SK-N-SH (cell line): ENCODE measurements at regions not wholly inside any gene's neighbourhood (a gene's known extent, or its start where the extent isn't known, plus 50 kb on each side); places are given as distances from the start of the nearest gene placed in this dataset.

Experiments
- CTCF ChIA-PET: fragments of 300-600, 350-600 bp; formaldehyde crosslinking; extraction: SDS; loops from one replicate; lab custom pipeline; 2021; lab: Yijun Ruan, JAX
- POLR2A ChIA-PET: fragments of 350-600 bp; sonication (Branson Sonifier 250); formaldehyde crosslinking; extraction: SDS; loops from one replicate; lab custom pipeline; 2020; ENCODE audit warnings: antibody characterized with exemption, inconsistent platforms; lab: Yijun Ruan, JAX
- DNase-seq: peaks from one replicate; pipeline ENCODE4 v3.0.0; 2012
- H2AFZ ChIP-seq: fragments of 200-600 bp; sonication (generic); 2 replicates; pipeline ENCODE4 v1.8.1; 2016; ENCODE audit warnings: antibody characterized with exemption, mild to moderate bottlenecking, low read depth
- H3F3A ChIP-seq: fragments of 200-600 bp; sonication (generic); replicated peaks from 2 replicates; pipeline ENCODE3; 2016; ENCODE audit warnings: antibody characterized with exemption, mild to moderate bottlenecking; ENCODE audit not compliant: insufficient read depth
- H3K27ac ChIP-seq, 2 experiments: fragments of 200-500 bp in 1 of 2; fragments of 200-600 bp in 1 of 2; sonication (Bioruptor generic) in 1 of 2; sonication (generic), shearing (Covaris generic) in 1 of 2; 2 replicates each; pipeline versions ENCODE4 v1.5.1 to v1.6.1; 2014 to 2016; ENCODE audit warnings: low read depth in 2 of 2, inconsistent platforms in 1 of 2, low read length in 1 of 2, mild to moderate bottlenecking in 1 of 2, mixed read lengths in 1 of 2
- H3K27me3 ChIP-seq: fragments of 200-600 bp; sonication (generic), shearing (Covaris generic); 2 replicates; pipeline ENCODE4 v1.6.1; 2016; ENCODE audit warnings: mixed run types; ENCODE audit not compliant: insufficient read depth
- H3K36me3 ChIP-seq, 2 experiments: fragments of 200-500 bp in 1 of 2; fragments of 200-600 bp in 1 of 2; sonication (Bioruptor generic) in 1 of 2; sonication (generic) in 1 of 2; replicated peaks in 1 of 2; 2 replicates each; pipeline versions ENCODE3 to v1.5.1; 2014 to 2016; ENCODE audit warnings: low read length in 1 of 2, mild to moderate bottlenecking in 1 of 2; ENCODE audit not compliant: insufficient read depth in 2 of 2, control insufficient read depth in 1 of 2
- H3K4me1 ChIP-seq, 2 experiments: fragments of 200-500 bp in 1 of 2; fragments of 200-600 bp in 1 of 2; sonication (Bioruptor generic) in 1 of 2; sonication (generic), shearing (Covaris generic) in 1 of 2; 2 replicates each; pipeline versions ENCODE4 v1.5.1 to v1.6.1; 2014 to 2016; ENCODE audit warnings: low read depth in 1 of 2, low read length in 1 of 2, mixed run types in 1 of 2; ENCODE audit not compliant: insufficient read depth in 2 of 2, control insufficient read depth in 1 of 2
- H3K4me2 ChIP-seq: fragments of 200-600 bp; sonication (generic), shearing (Covaris generic); 2 replicates; pipeline ENCODE4 v1.6.1; 2017; ENCODE audit warnings: mixed run types
- H3K4me3 ChIP-seq, 2 experiments: fragments of 200-500 bp in 1 of 2; fragments of 200-600 bp in 1 of 2; sonication (Bioruptor generic) in 1 of 2; sonication (generic), shearing (Covaris generic) in 1 of 2; 2 replicates each; pipeline versions ENCODE4 v1.5.1 to v1.8.1; 2014 to 2016; ENCODE audit warnings: low read depth in 2 of 2, inconsistent platforms in 1 of 2, low read length in 1 of 2, mild to moderate bottlenecking in 1 of 2, mixed read lengths in 1 of 2, moderate library complexity in 1 of 2
- H3K79me2 ChIP-seq: fragments of 200-600 bp; sonication (generic); 2 replicates; pipeline ENCODE4 v1.8.1; 2017; ENCODE audit warnings: mild to moderate bottlenecking; ENCODE audit not compliant: insufficient read depth
- H3K9ac ChIP-seq: fragments of 200-600 bp; sonication (generic); 2 replicates; pipeline ENCODE4 v1.6.1; 2017; ENCODE audit warnings: mixed run types
- H3K9me2 ChIP-seq: fragments of 200-600 bp; sonication (generic); 2 replicates; pipeline ENCODE4 v1.6.1; 2017; ENCODE audit warnings: mixed run types
- H3K9me3 ChIP-seq: fragments of 200-600 bp; sonication (generic); 2 replicates; pipeline ENCODE4 v1.6.1; 2017; ENCODE audit warnings: mixed run types, mild to moderate bottlenecking, moderate library complexity
- H4K20me1 ChIP-seq: fragments of 200-600 bp; sonication (generic); 2 replicates; pipeline ENCODE4 v1.6.1; 2017; ENCODE audit warnings: mild to moderate bottlenecking, mixed run types; ENCODE audit not compliant: insufficient read depth
- CHD2 ChIP-seq: fragments of 150-350 bp; IDR thresholded peaks from 2 replicates; pipeline ENCODE4 v1.6.1; 2018; ENCODE audit warnings: low read length; ENCODE audit not compliant: partially characterized antibody
- CTCF ChIP-seq: fragments of 200-600 bp; sonication (generic); IDR thresholded peaks from 2 replicates; pipeline ENCODE4 v1.6.1; 2017; ENCODE audit warnings: antibody characterized with exemption, mild to moderate bottlenecking, moderate library complexity
- ELF1 ChIP-seq: IDR thresholded peaks from 2 replicates; pipeline ENCODE4 v1.4.0; 2012
- EP300 ChIP-seq, 2 experiments: IDR thresholded peaks; 2 replicates each; pipeline versions ENCODE4 v1.4.0 to v1.6.1; 2012; ENCODE audit warnings: borderline replicate concordance in 1 of 2, low read depth in 1 of 2, low read length in 1 of 2
- FOSL2 ChIP-seq: IDR thresholded peaks from 2 replicates; pipeline ENCODE4 v1.4.0; 2012; ENCODE audit warnings: low read depth, mild to moderate bottlenecking, moderate library complexity, borderline replicate concordance
- FOXJ3 ChIP-seq: sonication (generic); formaldehyde crosslinking; IDR thresholded peaks from 2 replicates; pipeline ENCODE4 v1.5.1; 2020; ENCODE audit warnings: mild to moderate bottlenecking, missing genetic modification reagents
- GABPA ChIP-seq: IDR thresholded peaks from 2 replicates; pipeline ENCODE4 v1.4.0; 2012; ENCODE audit warnings: low read depth, mild to moderate bottlenecking
- GATA2 ChIP-seq: sonication (generic); formaldehyde crosslinking; IDR thresholded peaks from 2 replicates; pipeline ENCODE4 v1.5.0; 2020; ENCODE audit warnings: mild to moderate bottlenecking, missing genetic modification reagents
- MEF2A ChIP-seq: IDR thresholded peaks from 2 replicates; pipeline ENCODE4 v1.4.0; 2012; ENCODE audit warnings: low read depth, borderline replicate concordance
- MXI1 ChIP-seq: IDR thresholded peaks from 2 replicates; pipeline ENCODE4 v1.6.1; 2012; ENCODE audit warnings: mild to moderate bottlenecking, low read depth, low read length, improper control_type of control experiment
- NRF1 ChIP-seq: IDR thresholded peaks from 2 replicates; pipeline ENCODE4 v1.6.1; 2012; ENCODE audit warnings: low read depth, mild to moderate bottlenecking, low read length
- POLR2AphosphoS5 ChIP-seq: IDR thresholded peaks from 2 replicates; pipeline ENCODE4 v1.6.1; 2012; ENCODE audit warnings: low read depth, low read length
- RAD21 ChIP-seq: IDR thresholded peaks from 2 replicates; pipeline ENCODE4 v1.6.1; 2012; ENCODE audit warnings: mild to moderate bottlenecking, low read length
- RCOR1 ChIP-seq: fragments of 150-350 bp; IDR thresholded peaks from 2 replicates; pipeline ENCODE4 v1.6.1; 2017; ENCODE audit warnings: antibody characterized with exemption, low read length
- RFX5 ChIP-seq: IDR thresholded peaks from 2 replicates; pipeline ENCODE4 v1.6.1; 2012; ENCODE audit warnings: mild to moderate bottlenecking, improper control_type of control experiment, low read length
- RXRA ChIP-seq: IDR thresholded peaks from 2 replicates; pipeline ENCODE4 v1.4.0; 2012; ENCODE audit warnings: low read depth, mild to moderate bottlenecking, borderline replicate concordance
- SIN3A ChIP-seq: IDR thresholded peaks from 2 replicates; pipeline ENCODE4 v1.6.1; 2012; ENCODE audit warnings: low read depth, mild to moderate bottlenecking, low read length, moderate library complexity, borderline replicate concordance
- USF1 ChIP-seq: IDR thresholded peaks from 2 replicates; pipeline ENCODE4 v1.4.0; 2012; ENCODE audit warnings: low read depth, borderline replicate concordance
- YY1 ChIP-seq: IDR thresholded peaks from 2 replicates; pipeline ENCODE4 v1.4.0; 2012; ENCODE audit warnings: low read depth, mild to moderate bottlenecking
- WGBS: methylation state at CpG from one replicate; pipeline ENCODE4 v1.1.6; 2017; ENCODE audit warnings: low lambda C conversion rate; 5-methylcytosine and 5-hydroxymethylcytosine counted together
- TF ChIP-seq, protein P1 (sequence below): IDR thresholded peaks from 2 replicates; pipeline ENCODE4 v1.4.0; 2012; ENCODE audit warnings: low read depth, borderline replicate concordance

GRCh38 chr21:45341779-45342178, 54.1 kb upstream of the POFUT2 start:
- Histone ChIP-seq H3K9me3 (no peaks in the 10 kb centered on the region), H4K20me1 (no peaks in the 10 kb centered on the region), H3K4me1 (peaks cover 0 to 2% of the 10 kb centered on the region in 2 experiments; a peak in 1 of 4 replicates), H3K27me3 (no peaks in the 10 kb centered on the region), H3K4me2 (no peak overlapping the region), H3K4me3 (no peak overlapping the region), H3K79me2 (no peaks in the 10 kb centered on the region), H3F3A (no peaks in the 10 kb centered on the region), H2AFZ (no peak overlapping the region), H3K9ac (no peak overlapping the region), H3K36me3 (no peaks in the 10 kb centered on the region), H3K27ac (no peak overlapping the region), H3K9me2 (no peaks in the 10 kb centered on the region)
- ChIA-PET POLR2A (no interaction called here), CTCF (no interaction called here)
- TF ChIP-seq RCOR1 (no peak), EP300 (IDR thresholded peaks at IDR 0.05; ENCODE audit: borderline replicate concordance in 1 of 2, low read depth in 1 of 2, low read length in 1 of 2) (no peak), CTCF (no peak), MEF2A (no peak), YY1 (no peak), SIN3A (no peak), POLR2AphosphoS5 (no peak), ELF1 (no peak), GABPA (no peak), USF1 (no peak), RXRA (no peak), FOXJ3 (no peak), RFX5 (no peak), RAD21 (no peak), MXI1 (no peak), FOSL2 (no peak), NRF1 (no peak), CHD2 (no peak), GATA2 (CRISPR knock-in tag) (no peak)
- TF ChIP-seq, protein P1, sequence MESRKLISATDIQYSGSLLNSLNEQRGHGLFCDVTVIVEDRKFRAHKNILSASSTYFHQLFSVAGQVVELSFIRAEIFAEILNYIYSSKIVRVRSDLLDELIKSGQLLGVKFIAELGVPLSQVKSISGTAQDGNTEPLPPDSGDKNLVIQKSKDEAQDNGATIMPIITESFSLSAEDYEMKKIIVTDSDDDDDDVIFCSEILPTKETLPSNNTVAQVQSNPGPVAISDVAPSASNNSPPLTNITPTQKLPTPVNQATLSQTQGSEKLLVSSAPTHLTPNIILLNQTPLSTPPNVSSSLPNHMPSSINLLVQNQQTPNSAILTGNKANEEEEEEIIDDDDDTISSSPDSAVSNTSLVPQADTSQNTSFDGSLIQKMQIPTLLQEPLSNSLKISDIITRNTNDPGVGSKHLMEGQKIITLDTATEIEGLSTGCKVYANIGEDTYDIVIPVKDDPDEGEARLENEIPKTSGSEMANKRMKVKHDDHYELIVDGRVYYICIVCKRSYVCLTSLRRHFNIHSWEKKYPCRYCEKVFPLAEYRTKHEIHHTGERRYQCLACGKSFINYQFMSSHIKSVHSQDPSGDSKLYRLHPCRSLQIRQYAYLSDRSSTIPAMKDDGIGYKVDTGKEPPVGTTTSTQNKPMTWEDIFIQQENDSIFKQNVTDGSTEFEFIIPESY = no peak
- no peak for DNase-seq
- 88% methylated on average over 9 of the region's 9 CpGs for WGBS
